Panc1 (cell line): ENCODE measurements at regions not wholly inside any gene's neighbourhood (a gene's known extent, or its start where the extent isn't known, plus 50 kb on each side); places are given as distances from the start of the nearest gene placed in this dataset.

Experiments
- ATAC-seq: fragments of 200-7000 bp; cut with Tn5 transposase; 2 replicates; pipeline ENCODE4 v1.9.1; 2020; ENCODE audit warnings: mild to moderate bottlenecking, moderate library complexity
- BruUV-seq: library from RNA; stranded (reverse); fragments of 400-500 nt; replicated peaks from 2 replicates; lab custom pipeline; 2021; lab: Mats Ljungman, UMichigan
- CTCF ChIA-PET: fragments of 300-600 bp; sonication (Branson Sonifier 250); formaldehyde crosslinking; loops from one replicate; lab custom pipeline; 2022; ENCODE audit warnings: antibody characterized with exemption; lab: Charles Lee
- POLR2A ChIA-PET: fragments of 300-600 bp; sonication (Branson Sonifier 250); formaldehyde crosslinking; loops from one replicate; lab custom pipeline; 2022; ENCODE audit warnings: antibody characterized with exemption; lab: Charles Lee
- DNase-seq: peaks from one replicate; pipeline ENCODE4 v3.0.0-alpha.2; 2010; ENCODE audit warnings: low read depth, low spot score
- H3K27ac ChIP-seq: 2 replicates; pipeline ENCODE4 v1.5.1; 2011; ENCODE audit warnings: mild to moderate bottlenecking, low read length, inconsistent platforms
- H3K27me3 ChIP-seq: fragments of 200-500 bp; sonication (Bioruptor generic); 2 replicates; pipeline ENCODE4 v1.6.0; 2014; ENCODE audit warnings: low read length, inconsistent platforms; ENCODE audit not compliant: control insufficient read depth, insufficient read depth
- H3K36me3 ChIP-seq: fragments of 200-500 bp; sonication (Bioruptor generic); 2 replicates; pipeline ENCODE4 v1.5.1; 2014; ENCODE audit warnings: inconsistent platforms, mild to moderate bottlenecking, low read length, moderate library complexity; ENCODE audit not compliant: control insufficient read depth, insufficient read depth
- H3K4me1 ChIP-seq: 2 replicates; pipeline ENCODE4 v1.5.1; 2011; ENCODE audit warnings: inconsistent platforms, mild to moderate bottlenecking, low read length, moderate library complexity; ENCODE audit not compliant: control insufficient read depth, insufficient read depth
- H3K4me3 ChIP-seq, 2 experiments: 2 replicates each; pipeline ENCODE4 v1.5.1; 2011 to 2012; ENCODE audit warnings: low read depth in 2 of 2, low read length in 2 of 2, mild to moderate bottlenecking in 2 of 2, inconsistent platforms in 1 of 2, moderate library complexity in 1 of 2
- H3K9me3 ChIP-seq: fragments of 200-500 bp; sonication (Bioruptor generic); 2 replicates; pipeline ENCODE4 v1.5.1; 2014; ENCODE audit warnings: low read depth, mild to moderate bottlenecking, inconsistent platforms, low read length, moderate library complexity; ENCODE audit not compliant: control insufficient read depth, insufficient read depth
- POLR2AphosphoS5 ChIP-seq: IDR thresholded peaks from 2 replicates; pipeline ENCODE4 v1.6.1; 2012; ENCODE audit warnings: mild to moderate bottlenecking, low read depth, low read length, moderate library complexity
- REST ChIP-seq, 2 experiments: IDR thresholded peaks; 2 replicates each; pipeline ENCODE4 v1.6.1; 2011 to 2012; ENCODE audit warnings: low read depth in 2 of 2, control low read depth in 1 of 2, low read length in 1 of 2, mild to moderate bottlenecking in 1 of 2, moderate library complexity in 1 of 2; ENCODE audit not compliant: insufficient read depth in 1 of 2
- SIN3A ChIP-seq: IDR thresholded peaks from 2 replicates; pipeline ENCODE4 v1.6.1; 2012; ENCODE audit warnings: low read depth, mild to moderate bottlenecking, low read length, moderate library complexity, borderline replicate concordance; ENCODE audit not compliant: insufficient read depth
- TCF7L2 ChIP-seq: IDR thresholded peaks from 2 replicates; pipeline ENCODE4 v1.6.1; 2011; ENCODE audit warnings: mild to moderate bottlenecking, low read depth, low read length, inconsistent platforms
- in situ Hi-C: cut with HindIII; loops from 2 replicates; pipeline ENCODE4 v1.10.0; 2016; ENCODE audit warnings: low sequenced_read_pairs, low pct_unique_long_range_greater_than_20kb
- intact Hi-C: fragments of 100-400 bp; cut with micrococcal nuclease; formaldehyde crosslinking; loops from one replicate; pipeline ENCODE4 v1.10.0; 2022; ENCODE audit not compliant: unreplicated experiment
- TF ChIP-seq, protein P1 (sequence below): fragments of 450-650 bp; IDR thresholded peaks from 2 replicates; pipeline ENCODE4 v1.5.1; 2017; ENCODE audit warnings: mild to moderate bottlenecking

DNA sequence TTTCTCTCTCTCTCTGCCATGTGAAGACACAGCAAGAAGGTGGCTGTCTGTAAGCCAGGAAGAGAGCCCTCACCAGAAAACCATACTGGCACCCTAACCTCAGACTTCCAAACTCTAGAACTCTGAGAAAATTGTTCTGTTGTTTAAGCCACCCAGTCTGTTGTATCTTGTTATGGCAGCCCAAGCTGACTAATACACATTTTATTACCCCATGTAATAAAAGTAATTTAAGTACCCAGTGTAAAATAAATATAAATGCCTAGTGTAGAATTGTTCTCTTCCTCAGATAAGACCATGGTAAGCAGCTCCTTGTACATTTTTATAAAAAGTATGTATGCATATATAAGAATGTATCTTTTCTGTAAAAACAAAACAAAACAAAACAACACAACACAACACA lies 119.7 kb downstream of the DTL start:
- no peak overlapping the region for H3K4me3 ChIP-seq
- CTCF ChIA-PET, result no interaction called here
- H3K9me3 ChIP-seq, result no peaks in the 10 kb centered on the region
- intact Hi-C loops, result no loop called here
- no TSS peak for BruUV-seq
- ATAC-seq (no peak), DNase-seq (no peak)
- in situ Hi-C loops, result no loop called here
- no peaks in the 10 kb centered on the region for H3K36me3 ChIP-seq
- no peak overlapping the region for H3K27ac ChIP-seq
- POLR2A ChIA-PET, result no interaction called here
- H3K27me3 ChIP-seq, result no peaks in the 10 kb centered on the region
- no peaks in the 10 kb centered on the region for H3K4me1 ChIP-seq
- TF ChIP-seq, protein P1, sequence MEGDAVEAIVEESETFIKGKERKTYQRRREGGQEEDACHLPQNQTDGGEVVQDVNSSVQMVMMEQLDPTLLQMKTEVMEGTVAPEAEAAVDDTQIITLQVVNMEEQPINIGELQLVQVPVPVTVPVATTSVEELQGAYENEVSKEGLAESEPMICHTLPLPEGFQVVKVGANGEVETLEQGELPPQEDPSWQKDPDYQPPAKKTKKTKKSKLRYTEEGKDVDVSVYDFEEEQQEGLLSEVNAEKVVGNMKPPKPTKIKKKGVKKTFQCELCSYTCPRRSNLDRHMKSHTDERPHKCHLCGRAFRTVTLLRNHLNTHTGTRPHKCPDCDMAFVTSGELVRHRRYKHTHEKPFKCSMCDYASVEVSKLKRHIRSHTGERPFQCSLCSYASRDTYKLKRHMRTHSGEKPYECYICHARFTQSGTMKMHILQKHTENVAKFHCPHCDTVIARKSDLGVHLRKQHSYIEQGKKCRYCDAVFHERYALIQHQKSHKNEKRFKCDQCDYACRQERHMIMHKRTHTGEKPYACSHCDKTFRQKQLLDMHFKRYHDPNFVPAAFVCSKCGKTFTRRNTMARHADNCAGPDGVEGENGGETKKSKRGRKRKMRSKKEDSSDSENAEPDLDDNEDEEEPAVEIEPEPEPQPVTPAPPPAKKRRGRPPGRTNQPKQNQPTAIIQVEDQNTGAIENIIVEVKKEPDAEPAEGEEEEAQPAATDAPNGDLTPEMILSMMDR, result no peak
- TF ChIP-seq POLR2AphosphoS5, result no peak
- TF ChIP-seq TCF7L2, result no peak
- no peak for TF ChIP-seq REST (IDR thresholded peaks at IDR 0.05; ENCODE audit: insufficient read depth in 1 of 2, low read depth in 2 of 2, low read length in 1 of 2)
- TF ChIP-seq SIN3A, result no peak

DNA sequence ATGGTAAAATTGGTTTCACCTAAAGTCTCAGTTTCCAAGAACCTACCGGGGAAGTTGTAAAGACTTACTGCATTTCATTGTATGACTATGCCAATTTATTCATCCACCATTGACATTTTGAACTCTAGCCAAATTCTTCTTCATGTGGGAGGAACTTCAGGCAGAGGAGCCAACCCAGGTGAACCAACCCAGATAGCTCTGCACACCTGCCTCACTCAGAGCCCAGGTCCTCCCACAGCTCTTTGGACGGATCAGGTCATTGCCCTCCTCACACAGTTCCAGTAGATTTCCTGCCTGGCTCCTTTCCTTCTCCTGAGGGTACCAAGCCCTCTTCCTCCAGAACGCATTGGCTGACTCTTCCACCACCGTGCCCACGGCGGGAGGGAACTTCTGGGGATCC lies 121.7 kb downstream of the DTL start:
- Histone ChIP-seq H3K9me3 (no peaks in the 10 kb centered on the region), H3K27me3 (no peaks in the 10 kb centered on the region), H3K4me1 (no peaks in the 10 kb centered on the region), H3K36me3 (no peaks in the 10 kb centered on the region), H3K27ac (no peak overlapping the region), H3K4me3 (no peak overlapping the region)
- no TSS peak for BruUV-seq
- in situ Hi-C loops (no loop called here), intact Hi-C loops (no loop called here)
- POLR2A ChIA-PET, result interaction anchor here (0.6 kb wide), 1 partner anchor 10 kb away, joined by 3 read pairs; no protein-coding TSS in a partner anchor
- ATAC-seq, result no peak
- no peak for DNase-seq
- CTCF ChIA-PET, result no interaction called here
- no peak for TF ChIP-seq POLR2AphosphoS5
- no peak for TF ChIP-seq TCF7L2
- no peak for TF ChIP-seq REST (IDR thresholded peaks at IDR 0.05; ENCODE audit: insufficient read depth in 1 of 2, low read depth in 2 of 2, low read length in 1 of 2)
- TF ChIP-seq SIN3A, result no peak
- TF ChIP-seq, protein P1, result no peak
